ENCODE measurements at regions not wholly inside any gene's neighbourhood (a gene's known extent, or its start where the extent isn't known, plus 50 kb on each side); places are given as distances from the start of the nearest gene placed in this dataset.

DNA sequence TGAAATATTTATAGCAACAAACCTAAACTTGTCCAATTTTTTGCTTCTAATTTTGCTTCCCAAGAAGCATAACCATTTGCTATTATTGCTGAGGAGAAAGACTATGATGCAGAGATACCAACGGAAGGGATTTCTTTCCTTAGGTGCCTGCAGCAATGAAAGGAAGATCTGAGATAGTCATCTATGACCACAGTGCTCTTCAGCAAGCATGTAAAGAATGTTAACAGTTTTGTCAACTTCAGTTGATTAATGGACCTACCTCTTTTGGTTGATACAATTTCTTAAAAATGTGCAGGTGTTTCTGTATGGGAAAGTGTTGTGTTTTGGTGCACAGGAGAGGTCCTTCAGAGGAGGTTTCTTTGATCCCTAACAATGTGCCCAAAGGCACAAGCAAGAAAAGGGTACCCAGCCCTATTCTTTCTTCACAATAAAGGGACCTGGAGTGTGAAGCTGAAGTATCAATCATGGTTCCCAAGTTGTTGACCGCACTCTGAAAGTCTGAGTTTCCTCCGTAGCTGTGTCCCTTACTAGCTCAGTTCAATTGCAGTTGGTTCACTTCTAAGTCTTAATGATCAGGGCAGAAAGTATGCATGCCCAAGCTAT, 307.7 kb upstream of the KCNH8 start:
- Histone ChIP-seq H3K27ac (no peak overlapping the region), H3K9me3 (no peaks in the 10 kb centered on the region), H3K4me3 (no peak overlapping the region), H3K4me1 (no peaks in the 10 kb centered on the region), H3K36me3 (no peaks in the 10 kb centered on the region), H3K27me3 (no peaks in the 10 kb centered on the region)
- TF ChIP-seq POLR2A (IDR thresholded peaks at IDR 0.05) (no peak), CTCF (IDR thresholded peaks at IDR 0.05) (no peak)
- no peak for DNase-seq

- Histone ChIP-seq H3K27me3 (no peaks in the 10 kb centered on the region), H3K36me3 (no peaks in the 10 kb centered on the region), H3K27ac (no peak overlapping the region), H3K9me3 (no peaks in the 10 kb centered on the region), H3K4me3 (no peak overlapping the region), H3K4me1 (no peaks in the 10 kb centered on the region)
- TF ChIP-seq CTCF (IDR thresholded peaks at IDR 0.05) (no peak), POLR2A (IDR thresholded peaks at IDR 0.05) (no peak)
- DNase-seq = no peak
Measured at GRCh38 chr3:18838758-18839157, 309.6 kb upstream of the KCNH8 start.

- H3K9me3 ChIP-seq = no peaks in the 10 kb centered on the region
- no peaks in the 10 kb centered on the region for H3K36me3 ChIP-seq
- no peak overlapping the region for H3K27ac ChIP-seq
- no peak for TF ChIP-seq CTCF (IDR thresholded peaks at IDR 0.05)
- no peak for TF ChIP-seq POLR2A (IDR thresholded peaks at IDR 0.05)
- DNase-seq = no peak
- H3K4me1 ChIP-seq = no peaks in the 10 kb centered on the region
- no peaks in the 10 kb centered on the region for H3K27me3 ChIP-seq
- no peak overlapping the region for H3K4me3 ChIP-seq
Measured at GRCh38 chr3:18837137-18837755, 311.1 kb upstream of the KCNH8 start.

- TF ChIP-seq POLR2A (IDR thresholded peaks at IDR 0.05) = no peak
- TF ChIP-seq CTCF (IDR thresholded peaks at IDR 0.05) = no peak
- Histone ChIP-seq H3K27ac (no peak overlapping the region), H3K4me1 (no peaks in the 10 kb centered on the region), H3K27me3 (no peaks in the 10 kb centered on the region), H3K4me3 (no peak overlapping the region), H3K36me3 (no peaks in the 10 kb centered on the region), H3K9me3 (no peaks in the 10 kb centered on the region)
- no peak for DNase-seq
Measured at GRCh38 chr3:18835021-18835420, 313.3 kb upstream of the KCNH8 start.

DNA sequence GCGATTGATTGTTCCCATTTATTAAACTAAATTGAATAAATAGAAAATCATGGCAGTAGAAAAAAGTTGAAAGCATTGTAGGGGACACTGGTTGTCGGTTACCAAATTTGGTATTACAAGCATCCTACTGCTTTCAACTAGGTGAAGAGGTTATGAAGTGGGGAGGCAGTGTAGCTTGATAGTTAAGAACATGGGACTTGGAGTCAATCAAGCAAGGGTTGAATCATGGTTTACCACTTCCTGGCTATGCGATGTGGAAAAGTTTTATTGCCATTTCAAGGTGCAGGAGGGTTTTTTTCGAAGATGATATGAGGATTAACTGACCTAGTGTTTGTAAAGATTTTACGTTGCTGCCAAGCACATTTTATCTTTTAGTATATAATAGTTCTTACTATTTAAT, 318.2 kb upstream of the KCNH8 start:
- H3K36me3 ChIP-seq = no peaks in the 10 kb centered on the region
- DNase-seq = no peak
- no peaks in the 10 kb centered on the region for H3K4me1 ChIP-seq
- no peak for TF ChIP-seq POLR2A (IDR thresholded peaks at IDR 0.05)
- TF ChIP-seq CTCF (IDR thresholded peaks at IDR 0.05) = no peak
- H3K27ac ChIP-seq = no peak overlapping the region
- H3K4me3 ChIP-seq = no peak overlapping the region
- H3K27me3 ChIP-seq = no peaks in the 10 kb centered on the region
- H3K9me3 ChIP-seq = no peaks in the 10 kb centered on the region

Data from Peyer's patch (tissue), 4 donors.